Activated T-cell treated with anti-CD3 and anti-CD28 coated beads, Interleukin-2, amount 50 U/mL, for 24 hours (primary cell): ENCODE measurements at regions not wholly inside any gene's neighbourhood (a gene's known extent, or its start where the extent isn't known, plus 50 kb on each side); places are given as distances from the start of the nearest gene placed in this dataset.

Experiments
- DNase-seq: peaks from one replicate; pipeline ENCODE4 v3.0.0-alpha.2; 2020
- H3K27ac Mint-ChIP-seq: 2 replicates; pipeline ENCODE4 v1.8.0; 2020; ENCODE audit warnings: mild to moderate bottlenecking, mixed read lengths
- H3K27me3 Mint-ChIP-seq: 2 replicates; pipeline ENCODE4 v1.8.0; 2020; ENCODE audit warnings: mixed read lengths
- H3K36me3 Mint-ChIP-seq: 2 replicates; pipeline ENCODE4 v1.8.0; 2020; ENCODE audit warnings: low read depth, mixed read lengths
- H3K4me1 Mint-ChIP-seq: 2 replicates; pipeline ENCODE4 v1.8.0; 2020; ENCODE audit warnings: low read depth, mixed read lengths
- H3K4me3 Mint-ChIP-seq: 2 replicates; pipeline ENCODE4 v1.8.0; 2020; ENCODE audit warnings: mild to moderate bottlenecking, moderate library complexity, mixed read lengths
- H3K9me3 Mint-ChIP-seq: 2 replicates; pipeline ENCODE4 v1.8.0; 2020; ENCODE audit warnings: mixed read lengths

GRCh38 chr12:115213538-115214016, 529.6 kb upstream of the TBX3 start:
- H3K27ac Mint-ChIP-seq = no peak overlapping the region
- H3K4me1 Mint-ChIP-seq = no peaks in the 10 kb centered on the region
- DNase-seq = no peak
- H3K27me3 Mint-ChIP-seq = no peaks in the 10 kb centered on the region
- H3K9me3 Mint-ChIP-seq = peaks cover 13% of the 10 kb centered on the region
- H3K4me3 Mint-ChIP-seq = no peak overlapping the region
- H3K36me3 Mint-ChIP-seq = no peaks in the 10 kb centered on the region

GRCh38 chr12:115213118-115213517, 529.1 kb upstream of the TBX3 start:
- H3K4me3 Mint-ChIP-seq = no peak overlapping the region
- H3K27me3 Mint-ChIP-seq = no peaks in the 10 kb centered on the region
- H3K27ac Mint-ChIP-seq = no peak overlapping the region
- H3K9me3 Mint-ChIP-seq = peaks cover 13% of the 10 kb centered on the region
- no peak for DNase-seq
- no peaks in the 10 kb centered on the region for H3K4me1 Mint-ChIP-seq
- no peaks in the 10 kb centered on the region for H3K36me3 Mint-ChIP-seq

- Mint-ChIP-seq H3K9me3 (peaks cover 13% of the 10 kb centered on the region), H3K4me1 (no peaks in the 10 kb centered on the region), H3K27me3 (no peaks in the 10 kb centered on the region), H3K4me3 (no peak overlapping the region), H3K27ac (no peak overlapping the region), H3K36me3 (no peaks in the 10 kb centered on the region)
- no peak for DNase-seq
Observed at GRCh38 chr12:115212356-115212755, 528.4 kb upstream of the TBX3 start.

GRCh38 chr12:115210533-115211252, 526.7 kb upstream of the TBX3 start:
- H3K27ac Mint-ChIP-seq = no peak overlapping the region
- no peaks in the 10 kb centered on the region for H3K4me1 Mint-ChIP-seq
- no peaks in the 10 kb centered on the region for H3K27me3 Mint-ChIP-seq
- DNase-seq = no peak
- H3K9me3 Mint-ChIP-seq = peaks cover 13% of the 10 kb centered on the region
- H3K36me3 Mint-ChIP-seq = no peaks in the 10 kb centered on the region
- H3K4me3 Mint-ChIP-seq = no peak overlapping the region

- no peak overlapping the region for H3K4me3 Mint-ChIP-seq
Observed at GRCh38 chr12:115209230-115209629, 525.3 kb upstream of the TBX3 start.

GRCh38 chr12:115208098-115208497, 524.1 kb upstream of the TBX3 start:
- Mint-ChIP-seq H3K27ac (no peak overlapping the region), H3K9me3 (peaks cover 10% of the 10 kb centered on the region), H3K27me3 (no peaks in the 10 kb centered on the region), H3K4me3 (no peak overlapping the region), H3K4me1 (no peaks in the 10 kb centered on the region), H3K36me3 (no peaks in the 10 kb centered on the region)
- DNase-seq = no peak

More at GRCh38 chr12:115209230-115209629, 525.3 kb upstream of the TBX3 start:
- no peaks in the 10 kb centered on the region for H3K27me3 Mint-ChIP-seq
- no peaks in the 10 kb centered on the region for H3K4me1 Mint-ChIP-seq
- no peaks in the 10 kb centered on the region for H3K36me3 Mint-ChIP-seq
- H3K27ac Mint-ChIP-seq = no peak overlapping the region
- no peak for DNase-seq
- peaks cover 13% of the 10 kb centered on the region for H3K9me3 Mint-ChIP-seq

- H3K27me3 Mint-ChIP-seq = no peaks in the 10 kb centered on the region
- no peaks in the 10 kb centered on the region for H3K36me3 Mint-ChIP-seq
- no peak for DNase-seq
- H3K4me1 Mint-ChIP-seq = no peaks in the 10 kb centered on the region
- peaks cover 10% of the 10 kb centered on the region for H3K9me3 Mint-ChIP-seq
- H3K4me3 Mint-ChIP-seq = no peak overlapping the region
- no peak overlapping the region for H3K27ac Mint-ChIP-seq
Observed at GRCh38 chr12:115207216-115207915, 523.4 kb upstream of the TBX3 start.

- H3K27me3 Mint-ChIP-seq = no peaks in the 10 kb centered on the region
- H3K4me3 Mint-ChIP-seq = no peak overlapping the region
- no peaks in the 10 kb centered on the region for H3K4me1 Mint-ChIP-seq
Observed at GRCh38 chr12:115206801-115207200, 522.8 kb upstream of the TBX3 start.

GRCh38 chr12:115205755-115206308, 521.9 kb upstream of the TBX3 start:
- Mint-ChIP-seq H3K4me1 (no peaks in the 10 kb centered on the region), H3K4me3 (no peak overlapping the region), H3K9me3 (peaks cover 3% of the 10 kb centered on the region), H3K27ac (no peak overlapping the region), H3K36me3 (no peaks in the 10 kb centered on the region), H3K27me3 (no peaks in the 10 kb centered on the region)
- no peak for DNase-seq

More at GRCh38 chr12:115206801-115207200, 522.8 kb upstream of the TBX3 start:
- H3K27ac Mint-ChIP-seq = no peak overlapping the region
- peaks cover 7% of the 10 kb centered on the region for H3K9me3 Mint-ChIP-seq
- H3K36me3 Mint-ChIP-seq = no peaks in the 10 kb centered on the region
- DNase-seq = no peak

GRCh38 chr12:115204957-115205754, 521.2 kb upstream of the TBX3 start:
- Mint-ChIP-seq H3K4me1 (no peaks in the 10 kb centered on the region), H3K36me3 (no peaks in the 10 kb centered on the region), H3K4me3 (no peak overlapping the region), H3K27me3 (no peaks in the 10 kb centered on the region), H3K9me3 (no peaks in the 10 kb centered on the region), H3K27ac (no peak overlapping the region)
- DNase-seq = no peak

- H3K4me3 Mint-ChIP-seq = no peak overlapping the region
- H3K9me3 Mint-ChIP-seq = peaks cover 2% of the 10 kb centered on the region
- no peaks in the 10 kb centered on the region for H3K27me3 Mint-ChIP-seq
- no peak for DNase-seq
- H3K27ac Mint-ChIP-seq = no peak overlapping the region
- H3K36me3 Mint-ChIP-seq = no peaks in the 10 kb centered on the region
- no peaks in the 10 kb centered on the region for H3K4me1 Mint-ChIP-seq
Observed at GRCh38 chr12:115203701-115204100, 519.7 kb upstream of the TBX3 start.

GRCh38 chr12:115201966-115202365, 518.0 kb upstream of the TBX3 start:
- Mint-ChIP-seq H3K9me3 (peaks cover 6% of the 10 kb centered on the region), H3K4me3 (no peak overlapping the region), H3K36me3 (no peaks in the 10 kb centered on the region), H3K27me3 (no peaks in the 10 kb centered on the region), H3K27ac (no peak overlapping the region), H3K4me1 (no peaks in the 10 kb centered on the region)
- no peak for DNase-seq

- no peak for DNase-seq
- peaks cover 6% of the 10 kb centered on the region for H3K9me3 Mint-ChIP-seq
- no peaks in the 10 kb centered on the region for H3K36me3 Mint-ChIP-seq
- no peaks in the 10 kb centered on the region for H3K27me3 Mint-ChIP-seq
- no peak overlapping the region for H3K4me3 Mint-ChIP-seq
- no peak overlapping the region for H3K27ac Mint-ChIP-seq
- H3K4me1 Mint-ChIP-seq = no peaks in the 10 kb centered on the region
Observed at GRCh38 chr12:115199831-115200230, 515.9 kb upstream of the TBX3 start.

- no peaks in the 10 kb centered on the region for H3K4me1 Mint-ChIP-seq
- H3K27me3 Mint-ChIP-seq = no peaks in the 10 kb centered on the region
- no peaks in the 10 kb centered on the region for H3K36me3 Mint-ChIP-seq
- no peak overlapping the region for H3K4me3 Mint-ChIP-seq
- no peak for DNase-seq
- no peak overlapping the region for H3K27ac Mint-ChIP-seq
- peaks cover 12% of the 10 kb centered on the region for H3K9me3 Mint-ChIP-seq
Observed at GRCh38 chr12:115194857-115195256, 510.9 kb upstream of the TBX3 start.
